GM23338 (cell line): ENCODE measurements at regions not wholly inside any gene's neighbourhood (a gene's known extent, or its start where the extent isn't known, plus 50 kb on each side); places are given as distances from the start of the nearest gene placed in this dataset.

Experiments used
- ATAC-seq: fragments of 200-7000 bp; cut with Tn5 transposase; 3 replicates; pipeline ENCODE4 v1.9.1; 2020
- DNase-seq: peaks from one replicate; pipeline ENCODE4 v3.0.0-alpha.2; 2015; ENCODE audit warnings: low spot score
- H2AFZ ChIP-seq: fragments of 200-600 bp; sonication (generic); 2 replicates; pipeline ENCODE4 v1.8.0; 2016; ENCODE audit warnings: antibody characterized with exemption, mild to moderate bottlenecking, moderate library complexity
- H3F3A ChIP-seq: fragments of 200-600 bp; sonication (generic); replicated peaks from 2 replicates; pipeline ENCODE4 v1.8.0; 2017; ENCODE audit warnings: antibody characterized with exemption, mixed run types, low read depth
- H3K27ac ChIP-seq: fragments of 200-600 bp; sonication (generic); 2 replicates; pipeline ENCODE4 v1.6.1; 2016; ENCODE audit warnings: low read depth
- H3K27me3 ChIP-seq: fragments of 200-600 bp; sonication (generic); 2 replicates; pipeline ENCODE4 v1.8.0; 2016; ENCODE audit warnings: mild to moderate bottlenecking, mixed run types, moderate library complexity; ENCODE audit not compliant: insufficient read depth
- H3K36me3 ChIP-seq: fragments of 200-600 bp; sonication (generic); 2 replicates; pipeline ENCODE4 v1.8.0; 2016; ENCODE audit warnings: mild to moderate bottlenecking; ENCODE audit not compliant: insufficient read depth
- H3K4me1 ChIP-seq: fragments of 200-600 bp; sonication (generic); 2 replicates; pipeline ENCODE4 v1.8.0; 2016; ENCODE audit warnings: mild to moderate bottlenecking, moderate library complexity; ENCODE audit not compliant: insufficient read depth
- H3K4me2 ChIP-seq: fragments of 200-600 bp; sonication (generic); 2 replicates; pipeline ENCODE4 v1.7.1; 2017; ENCODE audit warnings: mixed run types
- H3K4me3 ChIP-seq: fragments of 200-600 bp; sonication (generic); 2 replicates; pipeline ENCODE4 v1.6.1; 2016; ENCODE audit warnings: mixed run types
- H3K79me2 ChIP-seq: fragments of 200-600 bp; sonication (generic); replicated peaks from 2 replicates; pipeline ENCODE4 v1.8.0; 2017; ENCODE audit warnings: mild to moderate bottlenecking; ENCODE audit not compliant: insufficient read depth
- H3K9me2 ChIP-seq: fragments of 200-600 bp; sonication (generic); 2 replicates; pipeline ENCODE4 v1.8.0; 2017; ENCODE audit not compliant: insufficient read depth
- H4K20me1 ChIP-seq: fragments of 200-600 bp; sonication (generic); replicated peaks from 2 replicates; pipeline ENCODE4 v1.8.0; 2017; ENCODE audit warnings: mild to moderate bottlenecking; ENCODE audit not compliant: insufficient read depth
- H3K27ac Mint-ChIP-seq: 2 replicates; pipeline ENCODE4 v1.8.0; 2020; ENCODE audit warnings: inconsistent platforms, mild to moderate bottlenecking, moderate library complexity, mixed read lengths
- H3K27me3 Mint-ChIP-seq: 3 replicates; pipeline ENCODE4 v1.8.0; 2022; ENCODE audit warnings: low read depth, mild to moderate bottlenecking, moderate library complexity, mixed read lengths, inconsistent platforms; ENCODE audit not compliant: insufficient read depth, poor library complexity
- H3K36me3 Mint-ChIP-seq: 3 replicates; pipeline ENCODE4 v1.8.0; 2021; ENCODE audit warnings: low read depth, mild to moderate bottlenecking, inconsistent platforms, moderate library complexity, mixed read lengths
- H3K4me1 Mint-ChIP-seq: 3 replicates; pipeline ENCODE4 v1.8.0; 2020; ENCODE audit warnings: mild to moderate bottlenecking, inconsistent platforms, mixed read lengths
- H3K4me3 Mint-ChIP-seq: 3 replicates; pipeline ENCODE4 v1.8.0; 2021; ENCODE audit warnings: moderate library complexity, mild to moderate bottlenecking, inconsistent platforms, mixed read lengths
- H3K9me3 Mint-ChIP-seq: 3 replicates; pipeline ENCODE4 v1.8.0; 2020; ENCODE audit warnings: moderate library complexity, mild to moderate bottlenecking, inconsistent platforms, mixed read lengths
- CREB1 ChIP-seq: fragments of 250-450 bp; sonication (Bioruptor Pico); IDR thresholded peaks from 2 replicates; pipeline ENCODE4 v1.5.0; 2020; ENCODE audit warnings: low read depth, mild to moderate bottlenecking, moderate library complexity
- CTCF ChIP-seq, 2 experiments: fragments of 200-600 bp in 1 of 2; sonication (generic) in 1 of 2; conservative IDR thresholded peaks; 2 replicates each; pipeline versions ENCODE4 v1.5.1 to v1.6.1; 2016 to 2017; ENCODE audit warnings: antibody characterized with exemption in 2 of 2, low read depth in 2 of 2, mild to moderate bottlenecking in 2 of 2, moderate library complexity in 1 of 2
- ETS1 ChIP-seq: IDR thresholded peaks from 2 replicates; pipeline ENCODE4 v1.6.1; 2016; ENCODE audit warnings: antibody characterized with exemption
- EZH2phosphoT487 ChIP-seq: fragments of 200-600 bp; sonication (generic); IDR thresholded peaks from one replicate; pipeline ENCODE4 v1.8.1; 2018; ENCODE audit warnings: antibody characterized with exemption; ENCODE audit not compliant: unreplicated experiment
- JUNB ChIP-seq: IDR thresholded peaks from one replicate; pipeline ENCODE4 v1.6.1; 2016; ENCODE audit warnings: antibody characterized with exemption; ENCODE audit not compliant: unreplicated experiment
- NANOG ChIP-seq: IDR thresholded peaks from 2 replicates; pipeline ENCODE4 v1.6.1; 2016; ENCODE audit warnings: antibody characterized with exemption, borderline replicate concordance
- STAT1 ChIP-seq: IDR thresholded peaks from one replicate; pipeline ENCODE4 v1.6.1; 2016; ENCODE audit warnings: antibody characterized with exemption; ENCODE audit not compliant: unreplicated experiment
- ZNF114 ChIP-seq: fragments of 250-450 bp; sonication (Bioruptor Pico); IDR thresholded peaks from 2 replicates; pipeline ENCODE4 v1.5.0; 2020; ENCODE audit warnings: mild to moderate bottlenecking, moderate library complexity
- ZNF331 ChIP-seq: fragments of 250-450 bp; sonication (Bioruptor Pico); IDR thresholded peaks from 2 replicates; pipeline ENCODE4 v1.5.0; 2020; ENCODE audit warnings: low read depth, mild to moderate bottlenecking, moderate library complexity

GRCh38 chr1:57820356-57821095 is 396.7 kb upstream of the DAB1 start:
- no peak overlapping the region for H3K27ac ChIP-seq
- H3K79me2 ChIP-seq, result no peaks in the 10 kb centered on the region
- H3K4me1 ChIP-seq, result no peaks in the 10 kb centered on the region

GRCh38 chr1:57819893-57820292 is 396.0 kb upstream of the DAB1 start:
- no peak overlapping the region for H2AFZ ChIP-seq
- Mint-ChIP-seq H3K36me3 (no peaks in the 10 kb centered on the region), H3K27ac (no peak overlapping the region), H3K9me3 (no peaks in the 10 kb centered on the region), H3K4me1 (no peaks in the 10 kb centered on the region), H3K4me3 (no peak overlapping the region), H3K27me3 (no peaks in the 10 kb centered on the region)
- ATAC-seq (no peak), DNase-seq (no peak)
- no peaks in the 10 kb centered on the region for H3K4me1 ChIP-seq
- H3K4me3 ChIP-seq, result no peak overlapping the region
- no peak for TF ChIP-seq ZNF114 (CRISPR knock-in tag)
- H4K20me1 ChIP-seq, result no peaks in the 10 kb centered on the region
- H3K9me2 ChIP-seq, result no peaks in the 10 kb centered on the region
- no peaks in the 10 kb centered on the region for H3K79me2 ChIP-seq
- H3K36me3 ChIP-seq, result no peaks in the 10 kb centered on the region
- H3K27ac ChIP-seq, result no peak overlapping the region
- no peak overlapping the region for H3K4me2 ChIP-seq
- H3K27me3 ChIP-seq, result no peaks in the 10 kb centered on the region
- no peaks in the 10 kb centered on the region for H3F3A ChIP-seq

More at GRCh38 chr1:57820356-57821095, 396.7 kb upstream of the DAB1 start:
- no peaks in the 10 kb centered on the region for H3K9me2 ChIP-seq
- H3K4me3 Mint-ChIP-seq, result no peak overlapping the region
- DNase-seq (no peak), ATAC-seq (no peak)
- no peaks in the 10 kb centered on the region for H3K27me3 ChIP-seq
- H3K27ac Mint-ChIP-seq, result no peak overlapping the region
- H3K4me3 ChIP-seq, result no peak overlapping the region
- no peaks in the 10 kb centered on the region for H3K9me3 Mint-ChIP-seq
- H4K20me1 ChIP-seq, result no peaks in the 10 kb centered on the region
- H2AFZ ChIP-seq, result no peak overlapping the region
- no peak overlapping the region for H3K4me2 ChIP-seq
- no peaks in the 10 kb centered on the region for H3K36me3 ChIP-seq
- H3K27me3 Mint-ChIP-seq, result no peaks in the 10 kb centered on the region
- no peaks in the 10 kb centered on the region for H3F3A ChIP-seq
- no peak for TF ChIP-seq NANOG
- no peak for TF ChIP-seq CREB1 (CRISPR knock-in tag)
- TF ChIP-seq EZH2phosphoT487, result no peak
- H3K4me1 Mint-ChIP-seq, result no peaks in the 10 kb centered on the region
- H3K36me3 Mint-ChIP-seq, result no peaks in the 10 kb centered on the region

- no peaks in the 10 kb centered on the region for H4K20me1 ChIP-seq
- ATAC-seq (no peak), DNase-seq (no peak)
- H3K79me2 ChIP-seq, result no peaks in the 10 kb centered on the region
- H3K4me3 ChIP-seq, result no peak overlapping the region
- peaks cover 3% of the 10 kb centered on the region; the same call in 1 of the 2 replicates for H3K9me2 ChIP-seq
- no peaks in the 10 kb centered on the region; the same call in 1 of the 2 replicates for H3K4me1 ChIP-seq
- no peak overlapping the region for H3K27ac Mint-ChIP-seq
- no peaks in the 10 kb centered on the region for H3K36me3 ChIP-seq
- no peaks in the 10 kb centered on the region for H3K36me3 Mint-ChIP-seq
- H3K27me3 Mint-ChIP-seq, result no peaks in the 10 kb centered on the region
- no peaks in the 10 kb centered on the region for H3K27me3 ChIP-seq
- H3K27ac ChIP-seq, result no peak overlapping the region
- peaks cover 1% of the 10 kb centered on the region; the same call in 2 of the 3 replicates for H3K4me1 Mint-ChIP-seq
- H3F3A ChIP-seq, result no peaks in the 10 kb centered on the region
- H2AFZ ChIP-seq, result no peak overlapping the region
- H3K4me3 Mint-ChIP-seq, result no peak overlapping the region
- H3K9me3 Mint-ChIP-seq, result no peaks in the 10 kb centered on the region; the same call in 2 of the 3 replicates
- no peak overlapping the region for H3K4me2 ChIP-seq
- TF ChIP-seq ETS1 (no peak), JUNB (no peak), ZNF114 (CRISPR knock-in tag) (no peak), ZNF331 (CRISPR knock-in tag) (no peak), CTCF (conservative IDR thresholded peaks at IDR 0.05; ENCODE audit: low read depth in 2 of 2) (no peak), STAT1 (no peak), NANOG (no peak)
These were observed 379.7 kb upstream of the DAB1 start for GRCh38 chr1:57803586-57803985.
